ENCODE measurements at regions not wholly inside any gene's neighbourhood (a gene's known extent, or its start where the extent isn't known, plus 50 kb on each side); places are given as distances from the start of the nearest gene placed in this dataset.

GRCh38 chr12:75891072-75891471, 140.5 kb downstream of the PHLDA1 start:
- H3K27me3 ChIP-seq (ENCODE audit: control insufficient read depth, insufficient read depth, low read length), result no peaks in the 10 kb centered on the region
- H3K4me1 ChIP-seq, result no peaks in the 10 kb centered on the region
- no peak overlapping the region for H3K4me2 ChIP-seq (ENCODE audit: low read length)
- H3K9me3 ChIP-seq (ENCODE audit: control insufficient read depth, low read length), result no peaks in the 10 kb centered on the region
- H3K79me2 ChIP-seq, result no peaks in the 10 kb centered on the region
- no peak overlapping the region for H3K27ac ChIP-seq
- TF ChIP-seq CTCF (IDR thresholded peaks at IDR 0.05), result no peak
- H3K9ac ChIP-seq, result no peak overlapping the region
- H3K4me3 ChIP-seq (ENCODE audit: low read depth, low read length), result no peak overlapping the region
- no peaks in the 10 kb centered on the region for H3K36me3 ChIP-seq (ENCODE audit: control insufficient read depth, insufficient read depth, low read length)
- no peak overlapping the region for H2AFZ ChIP-seq

- Histone ChIP-seq H2AFZ (no peak overlapping the region), H3K27ac (no peak overlapping the region), H3K27me3 (ENCODE audit: control insufficient read depth, insufficient read depth, low read length) (no peaks in the 10 kb centered on the region), H3K36me3 (ENCODE audit: control insufficient read depth, insufficient read depth, low read length) (no peaks in the 10 kb centered on the region), H3K4me3 (ENCODE audit: low read depth, low read length) (no peak overlapping the region), H3K9ac (no peak overlapping the region), H3K79me2 (no peaks in the 10 kb centered on the region), H3K4me2 (ENCODE audit: low read length) (no peak overlapping the region), H3K9me3 (ENCODE audit: control insufficient read depth, low read length) (no peaks in the 10 kb centered on the region), H3K4me1 (no peaks in the 10 kb centered on the region)
- no peak for TF ChIP-seq CTCF (IDR thresholded peaks at IDR 0.05)
Measured at GRCh38 chr12:75890660-75891059, 140.9 kb downstream of the PHLDA1 start.

- Histone ChIP-seq H3K27ac (no peak overlapping the region), H2AFZ (no peak overlapping the region)
Measured at GRCh38 chr12:75890141-75890540, 141.4 kb downstream of the PHLDA1 start.

GRCh38 chr12:75888874-75889613, 142.5 kb downstream of the PHLDA1 start:
- Histone ChIP-seq H3K27ac (no peak overlapping the region), H3K36me3 (ENCODE audit: control insufficient read depth, insufficient read depth, low read length) (no peaks in the 10 kb centered on the region), H3K79me2 (no peaks in the 10 kb centered on the region), H3K27me3 (ENCODE audit: control insufficient read depth, insufficient read depth, low read length) (no peaks in the 10 kb centered on the region), H3K4me2 (ENCODE audit: low read length) (no peak overlapping the region), H3K4me1 (no peaks in the 10 kb centered on the region), H3K9me3 (ENCODE audit: control insufficient read depth, low read length) (no peaks in the 10 kb centered on the region), H3K9ac (no peak overlapping the region), H2AFZ (no peak overlapping the region), H3K4me3 (ENCODE audit: low read depth, low read length) (no peak overlapping the region)
- no peak for TF ChIP-seq CTCF (IDR thresholded peaks at IDR 0.05)

More at GRCh38 chr12:75890141-75890540, 141.4 kb downstream of the PHLDA1 start:
- H3K36me3 ChIP-seq (ENCODE audit: control insufficient read depth, insufficient read depth, low read length), result no peaks in the 10 kb centered on the region
- H3K4me1 ChIP-seq, result no peaks in the 10 kb centered on the region
- H3K4me3 ChIP-seq (ENCODE audit: low read depth, low read length), result no peak overlapping the region
- no peak for TF ChIP-seq CTCF (IDR thresholded peaks at IDR 0.05)
- no peaks in the 10 kb centered on the region for H3K27me3 ChIP-seq (ENCODE audit: control insufficient read depth, insufficient read depth, low read length)
- no peaks in the 10 kb centered on the region for H3K9me3 ChIP-seq (ENCODE audit: control insufficient read depth, low read length)
- H3K4me2 ChIP-seq (ENCODE audit: low read length), result no peak overlapping the region
- no peak overlapping the region for H3K9ac ChIP-seq
- H3K79me2 ChIP-seq, result no peaks in the 10 kb centered on the region

GRCh38 chr12:75888399-75888798, 143.2 kb downstream of the PHLDA1 start:
- no peaks in the 10 kb centered on the region for H3K4me1 ChIP-seq
- H3K4me3 ChIP-seq (ENCODE audit: low read depth, low read length), result no peak overlapping the region
- no peaks in the 10 kb centered on the region for H3K27me3 ChIP-seq (ENCODE audit: control insufficient read depth, insufficient read depth, low read length)
- H3K9ac ChIP-seq, result no peak overlapping the region
- H2AFZ ChIP-seq, result no peak overlapping the region
- no peaks in the 10 kb centered on the region for H3K36me3 ChIP-seq (ENCODE audit: control insufficient read depth, insufficient read depth, low read length)
- H3K27ac ChIP-seq, result no peak overlapping the region
- no peak overlapping the region for H3K4me2 ChIP-seq (ENCODE audit: low read length)
- no peak for TF ChIP-seq CTCF (IDR thresholded peaks at IDR 0.05)
- no peaks in the 10 kb centered on the region for H3K79me2 ChIP-seq
- H3K9me3 ChIP-seq (ENCODE audit: control insufficient read depth, low read length), result no peaks in the 10 kb centered on the region
